ENCODE measurements at regions not wholly inside any gene's neighbourhood (a gene's known extent, or its start where the extent isn't known, plus 50 kb on each side); places are given as distances from the start of the nearest gene placed in this dataset.

GRCh38 chr14:100955201-100955600, 51.7 kb upstream of the RTL1 start:
- intact Hi-C loops (cut with micrococcal nuclease): no loop called here
- ATAC-seq: no peak

DNA sequence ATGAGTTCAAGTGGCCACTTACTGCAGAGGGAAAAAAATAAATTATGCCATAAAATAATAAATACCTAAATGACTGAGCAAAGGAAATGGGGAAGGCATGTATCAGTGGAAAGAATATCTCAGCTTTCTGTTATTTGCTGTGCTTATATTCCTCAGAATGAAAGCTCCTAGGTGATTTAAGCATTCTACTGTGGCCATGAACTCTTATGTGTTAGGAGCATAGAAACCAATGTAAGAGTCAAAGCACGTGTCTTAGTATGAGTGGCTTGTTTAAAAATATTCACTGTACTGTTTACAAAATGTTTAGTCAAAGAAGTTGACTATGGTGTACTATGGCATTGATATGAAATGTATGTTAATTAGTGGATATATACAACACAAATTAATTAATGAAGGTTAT, 59.0 kb upstream of the RTL1 start:
- intact Hi-C loops (cut with micrococcal nuclease): no loop called here

More at GRCh38 chr14:100955201-100955600, 51.7 kb upstream of the RTL1 start:
- no peak for DNase-seq

DNA sequence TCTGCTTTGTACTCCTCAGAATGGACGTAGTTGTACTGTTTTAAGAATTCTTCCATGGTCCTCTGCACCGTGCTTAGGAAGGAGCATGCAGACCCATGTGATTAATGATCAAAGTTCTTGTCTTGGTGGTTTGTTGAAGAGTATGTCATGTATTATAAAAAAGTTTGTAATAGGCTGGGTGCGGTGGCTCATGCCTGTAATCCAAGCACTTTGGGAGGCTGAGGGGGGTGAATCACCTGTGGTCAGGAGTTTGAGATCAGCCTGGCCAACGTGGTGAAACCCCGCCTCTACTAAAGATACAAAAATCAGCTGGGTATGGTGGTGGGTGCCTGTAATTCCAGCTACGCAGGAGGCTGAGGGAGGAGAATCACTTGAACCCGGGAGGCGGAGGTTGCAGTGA, 61.8 kb upstream of the RTL1 start:
- DNase-seq (no peak), ATAC-seq (no peak)
- intact Hi-C loops (cut with micrococcal nuclease): no loop called here

More for the DNA sequence above, 59.0 kb upstream of the RTL1 start:
- DNase-seq (no peak), ATAC-seq (no peak)

- no peak for DNase-seq
- ATAC-seq: no peak
- intact Hi-C loops (cut with micrococcal nuclease): no loop called here
Observed at GRCh38 chr14:100967178-100967577, 63.7 kb upstream of the RTL1 start.

- ATAC-seq: no peak
- intact Hi-C loops (cut with micrococcal nuclease): no loop called here
Observed at GRCh38 chr14:100967930-100968329, 64.4 kb upstream of the RTL1 start.

GRCh38 chr14:100972118-100972897, 68.8 kb upstream of the RTL1 start:
- DNase-seq (no peak), ATAC-seq (no peak)
- intact Hi-C loops (cut with micrococcal nuclease): no loop called here

More at GRCh38 chr14:100967930-100968329, 64.4 kb upstream of the RTL1 start:
- DNase-seq: no peak

DNA sequence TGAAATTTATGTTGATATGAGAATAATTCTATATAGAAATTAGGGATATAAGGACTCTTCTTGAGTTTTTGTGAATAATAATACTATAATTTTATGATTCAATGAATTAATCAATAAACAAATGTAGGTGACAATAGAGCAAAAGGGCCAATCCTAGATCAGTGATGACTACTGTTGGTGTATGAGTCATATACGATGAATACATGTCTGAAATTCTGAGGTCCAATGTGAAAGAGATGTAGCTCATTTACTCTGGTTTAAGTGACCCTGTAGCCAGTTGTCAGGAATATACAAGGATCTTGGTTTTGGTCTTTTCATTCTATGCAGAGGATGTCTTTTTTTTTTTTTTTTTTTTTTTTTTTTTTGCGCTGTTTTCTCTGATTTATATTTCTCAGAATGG, 72.1 kb upstream of the RTL1 start:
- intact Hi-C loops (cut with micrococcal nuclease): no loop called here
- ATAC-seq (no peak), DNase-seq (no peak)

DNA sequence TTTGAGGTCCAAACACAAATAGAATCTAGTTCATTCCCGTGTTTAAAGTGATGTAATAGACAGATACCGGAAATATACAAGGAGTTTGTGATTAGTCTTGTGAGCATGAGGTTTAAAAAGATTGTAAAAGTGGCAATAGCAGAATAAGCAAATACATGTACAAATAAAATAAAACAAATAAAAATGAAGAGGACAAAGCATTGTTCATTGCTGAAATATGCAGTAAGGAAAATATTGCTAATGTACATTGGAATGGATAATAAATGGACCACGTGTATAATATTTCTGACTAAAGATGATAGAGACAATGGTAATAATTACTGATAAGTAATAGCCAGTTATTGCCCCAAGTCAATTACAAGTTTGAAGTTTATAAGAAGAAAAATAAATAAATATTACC, 75.6 kb upstream of the RTL1 start:
- DNase-seq (no peak), ATAC-seq (no peak)
- intact Hi-C loops (cut with micrococcal nuclease): no loop called here

- ATAC-seq (no peak), DNase-seq (no peak)
- intact Hi-C loops (cut with micrococcal nuclease): no loop called here
Observed at GRCh38 chr14:100979780-100980179, 76.3 kb upstream of the RTL1 start.

GRCh38 chr14:100980823-100981222, 77.3 kb upstream of the RTL1 start:
- DNase-seq (no peak), ATAC-seq (no peak)
- intact Hi-C loops (cut with micrococcal nuclease): no loop called here

GRCh38 chr14:100981809-100982208, 78.3 kb upstream of the RTL1 start:
- intact Hi-C loops (cut with micrococcal nuclease): no loop called here
- ATAC-seq: no peak

GRCh38 chr14:100982353-100982752, 78.8 kb upstream of the RTL1 start:
- DNase-seq: no peak
- ATAC-seq: no peak
- intact Hi-C loops (cut with micrococcal nuclease): no loop called here

More at GRCh38 chr14:100981809-100982208, 78.3 kb upstream of the RTL1 start:
- no peak for DNase-seq

GRCh38 chr14:100982762-100983161, 79.2 kb upstream of the RTL1 start:
- intact Hi-C loops (cut with micrococcal nuclease): no loop called here
- DNase-seq: no peak
- no peak for ATAC-seq

DNA sequence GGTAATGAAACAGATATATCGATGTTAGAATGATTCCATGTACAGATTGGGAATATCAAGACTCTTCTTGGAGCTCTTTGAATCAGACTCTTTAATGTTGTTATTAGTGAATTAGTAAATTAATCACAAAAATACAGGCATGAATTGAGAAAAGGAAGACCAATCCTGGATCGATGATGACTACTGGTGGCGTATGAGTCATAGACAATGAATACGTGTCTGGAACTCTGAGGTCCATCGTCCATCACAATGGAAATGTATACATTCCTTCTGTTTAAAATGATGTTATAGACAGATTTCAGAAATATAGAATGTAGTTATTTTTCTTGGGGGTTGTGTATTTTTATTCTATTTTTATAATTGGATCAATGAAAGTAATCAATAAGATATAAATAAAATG, 80.2 kb upstream of the RTL1 start:
- ATAC-seq (no peak), DNase-seq (no peak)
- intact Hi-C loops (cut with micrococcal nuclease): no loop called here

DNA sequence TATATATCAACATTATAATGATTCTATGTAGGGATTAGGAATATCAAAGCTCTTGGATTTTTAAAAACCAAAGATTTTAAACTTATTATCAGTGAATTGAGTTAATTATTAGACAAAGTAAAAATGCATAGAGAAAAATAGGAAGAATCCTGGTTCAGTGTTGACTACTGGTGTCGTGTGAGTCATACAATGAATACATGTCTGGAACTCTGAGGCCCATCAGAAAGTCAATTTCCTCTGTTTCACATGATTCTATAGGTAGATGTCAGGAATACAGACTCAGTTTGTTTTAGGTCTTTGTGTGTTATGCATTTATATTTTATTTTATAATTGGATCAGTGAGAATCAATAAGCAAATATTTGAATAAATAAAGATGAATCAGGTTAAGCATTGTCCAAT, 84.5 kb upstream of the RTL1 start:
- ATAC-seq (no peak), DNase-seq (no peak)
- intact Hi-C loops (cut with micrococcal nuclease): no loop called here

DNA sequence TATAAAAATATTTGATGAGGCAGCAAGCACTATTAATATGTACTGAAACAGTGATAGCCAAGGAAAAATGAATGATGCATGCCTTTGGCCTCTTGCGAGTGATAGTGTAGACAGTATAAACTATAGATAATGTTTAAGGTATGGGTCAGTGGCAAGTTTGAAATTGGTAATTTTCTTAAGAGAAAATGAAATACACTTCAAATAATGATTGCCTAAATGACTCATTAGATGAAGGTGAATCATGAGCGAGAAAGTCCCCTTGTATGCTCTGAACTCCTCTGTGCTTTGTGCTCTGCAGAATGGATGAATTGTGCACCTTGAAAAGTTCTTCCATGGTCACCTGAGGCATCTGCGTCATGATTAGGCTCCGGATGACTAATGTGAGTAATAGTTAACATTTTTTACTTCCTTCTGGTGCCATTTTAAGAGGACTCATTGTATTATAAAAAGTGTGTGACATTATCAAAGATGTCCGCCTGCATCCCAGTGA, 84.9 kb upstream of the RTL1 start:
- no peak for ATAC-seq
- intact Hi-C loops (cut with micrococcal nuclease): no loop called here

DNA sequence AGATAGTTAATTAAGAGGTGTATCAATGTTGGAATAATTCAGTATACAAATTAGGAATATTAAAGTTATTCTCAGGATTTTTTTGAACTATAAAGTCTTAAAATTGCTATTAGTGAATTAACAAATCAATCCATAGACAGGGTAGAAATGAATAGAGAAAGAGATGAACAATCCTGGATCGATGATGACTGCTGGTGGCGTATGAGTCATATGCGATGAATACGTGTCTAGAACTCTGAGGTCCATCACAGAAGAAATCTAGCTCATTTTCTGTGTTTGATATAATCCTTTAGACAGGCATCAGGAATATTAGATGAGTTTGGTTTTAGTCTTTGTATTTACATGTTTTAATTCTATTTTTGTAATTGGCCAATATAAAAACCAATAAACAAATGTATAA, 85.4 kb upstream of the RTL1 start:
- DNase-seq (no peak), ATAC-seq (no peak)
- intact Hi-C loops (cut with micrococcal nuclease): no loop called here

More for the DNA sequence above, 84.9 kb upstream of the RTL1 start:
- no peak for DNase-seq

DNA sequence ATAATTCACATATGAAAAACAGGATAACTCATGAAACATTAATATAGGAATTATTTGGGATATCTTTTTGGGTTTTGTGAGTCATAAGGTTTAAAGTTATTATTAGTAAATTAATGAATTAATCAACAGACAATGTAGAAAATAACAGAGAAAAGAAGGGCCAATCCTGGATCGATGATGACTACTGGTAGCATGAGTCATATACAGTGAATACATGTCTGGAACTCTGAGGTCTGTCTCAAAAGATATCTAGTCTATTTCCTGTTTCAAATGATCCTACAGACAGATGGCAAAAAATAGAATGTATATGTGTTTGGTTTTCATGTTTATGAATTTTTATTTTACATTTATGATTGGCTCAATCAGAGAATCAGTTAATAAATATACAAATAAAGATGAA, 86.4 kb upstream of the RTL1 start:
- ATAC-seq: no peak
- no peak for DNase-seq
- intact Hi-C loops (cut with micrococcal nuclease): no loop called here

DNA sequence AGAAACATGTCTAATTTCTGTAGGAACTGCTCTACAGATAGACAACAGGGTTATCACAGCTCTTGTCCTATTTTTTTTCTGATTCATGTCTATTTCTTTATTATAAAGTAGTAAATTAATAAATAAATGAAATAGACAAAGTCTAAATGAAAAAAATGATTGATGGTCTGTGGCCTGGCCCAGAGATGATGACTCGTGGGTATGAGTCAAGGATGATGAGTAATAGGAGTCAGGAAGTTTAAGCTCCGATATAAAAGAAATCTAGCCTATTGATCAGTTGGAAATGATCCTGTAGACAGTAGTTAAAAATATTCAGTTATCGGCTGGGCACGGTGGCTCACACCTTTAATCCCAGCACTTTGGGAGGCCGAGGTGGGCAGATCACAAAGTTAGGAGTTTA, 90.6 kb upstream of the RTL1 start:
- ATAC-seq: no peak
- intact Hi-C loops (cut with micrococcal nuclease): no loop called here
- no peak for DNase-seq

DNA sequence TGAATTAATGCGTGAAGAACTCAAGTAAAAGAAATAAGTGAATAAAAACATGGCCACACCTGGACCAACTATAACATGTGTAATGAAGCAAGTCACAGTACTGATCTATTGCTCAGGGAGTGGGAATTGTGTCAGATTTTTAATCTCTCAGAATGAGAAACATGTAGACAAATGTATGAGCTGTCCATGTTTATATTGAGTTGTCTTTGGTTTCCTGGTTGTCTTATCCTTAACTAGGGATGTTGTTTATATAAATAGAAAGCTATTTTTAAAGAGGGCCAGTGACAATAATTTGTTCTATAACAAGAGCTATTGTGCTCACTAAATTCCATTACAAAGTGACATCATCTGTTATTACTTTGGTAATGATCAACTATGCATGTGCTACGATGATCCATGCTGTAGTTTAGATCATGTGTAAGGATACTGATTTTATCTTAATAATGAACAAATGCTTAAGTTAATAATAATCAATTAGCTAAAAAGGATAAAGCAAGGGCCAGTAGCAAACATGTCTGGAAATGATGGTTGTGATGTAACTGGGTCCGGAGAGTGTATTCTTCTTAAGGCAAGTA, 91.3 kb upstream of the RTL1 start:
- no peak for ATAC-seq

DNA sequence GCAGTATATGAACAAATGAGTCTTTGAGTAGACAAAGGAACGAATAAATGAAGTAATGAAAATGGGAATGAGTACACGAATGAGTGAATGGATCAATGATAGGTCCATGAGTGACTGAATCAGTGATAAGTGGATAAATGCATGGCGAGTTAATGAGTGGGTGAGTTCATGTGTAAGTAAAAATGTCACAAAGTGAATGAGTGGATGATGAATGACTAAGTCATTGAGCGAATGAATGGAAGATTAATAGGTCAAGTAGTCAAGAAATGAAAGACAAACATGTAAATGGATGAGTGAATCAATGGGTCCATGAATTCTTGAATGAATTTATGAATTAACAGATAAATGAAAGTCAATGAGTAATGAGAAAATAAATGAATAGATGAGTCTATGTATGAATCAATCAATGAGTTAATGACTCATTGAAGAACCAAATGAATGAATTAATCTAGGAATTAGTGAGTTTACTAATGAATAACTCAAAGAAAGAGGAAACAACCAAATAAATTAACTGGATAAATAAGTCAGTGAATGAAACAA, 97.3 kb upstream of the RTL1 start:
- DNase-seq (no peak), ATAC-seq (no peak)
- intact Hi-C loops (cut with micrococcal nuclease): no loop called here

More for the DNA sequence above, 91.3 kb upstream of the RTL1 start:
- intact Hi-C loops (cut with micrococcal nuclease): no loop called here
- DNase-seq: no peak
